Effector memory CD4-positive, alpha-beta T cell (primary cell): ENCODE measurements at regions not wholly inside any gene's neighbourhood (a gene's known extent, or its start where the extent isn't known, plus 50 kb on each side); places are given as distances from the start of the nearest gene placed in this dataset.
"Not testable (repeated sequence)": the region's sequence is repeated elsewhere in the genome, so short reads cannot be mapped to it uniquely, and the experiment has no call there.

Experiments used
- DNase-seq, 3 donors: peaks; one replicate each; pipeline ENCODE4 v3.0.0-alpha.2; 2020
- H3K27ac ChIP-seq: 2 replicates; pipeline ENCODE4 v1.7.0; 2013; ENCODE audit warnings: mild to moderate bottlenecking, low read length, moderate library complexity; ENCODE audit not compliant: insufficient read depth, poor library complexity, severe bottlenecking
- H3K27me3 ChIP-seq: replicated peaks from 2 replicates; pipeline ENCODE4 v1.7.0; 2013; ENCODE audit warnings: mild to moderate bottlenecking, low read length; ENCODE audit not compliant: insufficient read depth, control insufficient read depth, poor library complexity, severe bottlenecking
- H3K36me3 ChIP-seq: 2 replicates; pipeline ENCODE4 v1.7.0; 2013; ENCODE audit warnings: mild to moderate bottlenecking, low read length, moderate library complexity; ENCODE audit not compliant: control insufficient read depth, insufficient read depth
- H3K4me1 ChIP-seq: 2 replicates; pipeline ENCODE4 v1.7.0; 2013; ENCODE audit warnings: low read length, mild to moderate bottlenecking; ENCODE audit not compliant: control insufficient read depth, insufficient read depth, poor library complexity, severe bottlenecking
- H3K4me3 ChIP-seq: 2 replicates; pipeline ENCODE4 v1.7.0; 2013; ENCODE audit warnings: low read length, low read depth, mild to moderate bottlenecking; ENCODE audit not compliant: insufficient read depth, poor library complexity, severe bottlenecking
- H3K9me3 ChIP-seq: 2 replicates; pipeline ENCODE4 v1.7.0; 2013; ENCODE audit warnings: mild to moderate bottlenecking, low read length, moderate library complexity; ENCODE audit not compliant: control insufficient read depth

- Histone ChIP-seq H3K27me3 (no peaks in the 10 kb centered on the region), H3K4me1 (no peaks in the 10 kb centered on the region), H3K9me3 (no peaks in the 10 kb centered on the region), H3K27ac (no peak overlapping the region), H3K36me3 (no peaks in the 10 kb centered on the region), H3K4me3 (no peak overlapping the region)
- no peak for DNase-seq
These were observed 327.6 kb downstream of the IRS1 start for GRCh38 chr2:226471987-226472470.

- Histone ChIP-seq H3K9me3 (no peaks in the 10 kb centered on the region), H3K27me3 (no peaks in the 10 kb centered on the region), H3K4me3 (no peak overlapping the region), H3K36me3 (no peaks in the 10 kb centered on the region), H3K4me1 (no peaks in the 10 kb centered on the region), H3K27ac (no peak overlapping the region)
- no peak for DNase-seq
These were observed 332.0 kb downstream of the IRS1 start for GRCh38 chr2:226467633-226468032.

- Histone ChIP-seq H3K4me3 (no peak overlapping the region), H3K27me3 (no peaks in the 10 kb centered on the region)
- DNase-seq = no peak
These were observed 332.4 kb downstream of the IRS1 start for GRCh38 chr2:226467221-226467620.

GRCh38 chr2:226466589-226466988 lies 333.0 kb downstream of the IRS1 start:
- H3K4me1 ChIP-seq = no peaks in the 10 kb centered on the region
- no peaks in the 10 kb centered on the region for H3K36me3 ChIP-seq
- H3K9me3 ChIP-seq = no peaks in the 10 kb centered on the region
- no peak overlapping the region for H3K27ac ChIP-seq
- no peak for DNase-seq
- no peak overlapping the region for H3K4me3 ChIP-seq
- no peaks in the 10 kb centered on the region for H3K27me3 ChIP-seq

More at GRCh38 chr2:226467221-226467620, 332.4 kb downstream of the IRS1 start:
- Histone ChIP-seq H3K27ac (no peak overlapping the region), H3K4me1 (no peaks in the 10 kb centered on the region), H3K9me3 (no peaks in the 10 kb centered on the region), H3K36me3 (no peaks in the 10 kb centered on the region)

- no peak for DNase-seq
- no peaks in the 10 kb centered on the region for H3K36me3 ChIP-seq
- no peak overlapping the region for H3K4me3 ChIP-seq
- no peaks in the 10 kb centered on the region for H3K4me1 ChIP-seq
- no peak overlapping the region for H3K27ac ChIP-seq
- no peaks in the 10 kb centered on the region for H3K9me3 ChIP-seq
- no peaks in the 10 kb centered on the region for H3K27me3 ChIP-seq
These were observed 333.5 kb downstream of the IRS1 start for GRCh38 chr2:226466124-226466523.

- Histone ChIP-seq H3K36me3 (no peaks in the 10 kb centered on the region), H3K27me3 (no peaks in the 10 kb centered on the region), H3K4me3 (no peak overlapping the region), H3K27ac (no peak overlapping the region), H3K4me1 (no peaks in the 10 kb centered on the region), H3K9me3 (no peaks in the 10 kb centered on the region)
- DNase-seq = no peak
These were observed 335.2 kb downstream of the IRS1 start for GRCh38 chr2:226464380-226464779.

- Histone ChIP-seq H3K4me3 (no peak overlapping the region), H3K36me3 (no peaks in the 10 kb centered on the region), H3K27ac (no peak overlapping the region), H3K4me1 (no peaks in the 10 kb centered on the region), H3K9me3 (no peaks in the 10 kb centered on the region), H3K27me3 (no peaks in the 10 kb centered on the region)
- DNase-seq = no peak
These were observed 336.5 kb downstream of the IRS1 start for GRCh38 chr2:226463154-226463553.

GRCh38 chr2:226461981-226462380 lies 337.6 kb downstream of the IRS1 start:
- no peaks in the 10 kb centered on the region for H3K9me3 ChIP-seq
- no peaks in the 10 kb centered on the region for H3K4me1 ChIP-seq
- no peak overlapping the region for H3K27ac ChIP-seq
- no peaks in the 10 kb centered on the region for H3K27me3 ChIP-seq
- H3K4me3 ChIP-seq = no peak overlapping the region
- no peaks in the 10 kb centered on the region for H3K36me3 ChIP-seq
- DNase-seq = no peak

GRCh38 chr2:226456144-226456543 lies 343.5 kb downstream of the IRS1 start:
- not testable (repeated sequence) for H3K9me3 ChIP-seq, H3K27me3 ChIP-seq, H3K27ac ChIP-seq, DNase-seq, H3K4me3 ChIP-seq, H3K36me3 ChIP-seq, H3K4me1 ChIP-seq

GRCh38 chr2:226452768-226453167 lies 346.9 kb downstream of the IRS1 start:
- no peak overlapping the region for H3K27ac ChIP-seq
- no peaks in the 10 kb centered on the region for H3K27me3 ChIP-seq
- no peak overlapping the region for H3K4me3 ChIP-seq
- no peak for DNase-seq
- H3K9me3 ChIP-seq = no peaks in the 10 kb centered on the region
- H3K4me1 ChIP-seq = no peaks in the 10 kb centered on the region
- no peaks in the 10 kb centered on the region for H3K36me3 ChIP-seq

- no peak overlapping the region for H3K27ac ChIP-seq
- H3K36me3 ChIP-seq = no peaks in the 10 kb centered on the region
- H3K27me3 ChIP-seq = no peaks in the 10 kb centered on the region
- DNase-seq = no peak
- H3K9me3 ChIP-seq = no peaks in the 10 kb centered on the region
- H3K4me3 ChIP-seq = no peak overlapping the region
- no peaks in the 10 kb centered on the region for H3K4me1 ChIP-seq
These were observed 348.1 kb downstream of the IRS1 start for GRCh38 chr2:226451486-226451885.
